SK-N-SH (cell line): ENCODE measurements at regions not wholly inside any gene's neighbourhood (a gene's known extent, or its start where the extent isn't known, plus 50 kb on each side); places are given as distances from the start of the nearest gene placed in this dataset.

ENCODE experiments used
- CTCF ChIA-PET: fragments of 300-600, 350-600 bp; formaldehyde crosslinking; extraction: SDS; loops from one replicate; lab custom pipeline; 2021; lab: Yijun Ruan, JAX
- POLR2A ChIA-PET: fragments of 350-600 bp; sonication (Branson Sonifier 250); formaldehyde crosslinking; extraction: SDS; loops from one replicate; lab custom pipeline; 2020; ENCODE audit warnings: antibody characterized with exemption, inconsistent platforms; lab: Yijun Ruan, JAX
- DNase-seq: peaks from one replicate; pipeline ENCODE4 v3.0.0; 2012
- H2AFZ ChIP-seq: fragments of 200-600 bp; sonication (generic); 2 replicates; pipeline ENCODE4 v1.8.1; 2016; ENCODE audit warnings: antibody characterized with exemption, mild to moderate bottlenecking, low read depth
- H3F3A ChIP-seq: fragments of 200-600 bp; sonication (generic); replicated peaks from 2 replicates; pipeline ENCODE3; 2016; ENCODE audit warnings: antibody characterized with exemption, mild to moderate bottlenecking; ENCODE audit not compliant: insufficient read depth
- H3K27ac ChIP-seq, 2 experiments: fragments of 200-500 bp in 1 of 2; fragments of 200-600 bp in 1 of 2; sonication (Bioruptor generic) in 1 of 2; sonication (generic), shearing (Covaris generic) in 1 of 2; 2 replicates each; pipeline versions ENCODE4 v1.5.1 to v1.6.1; 2014 to 2016; ENCODE audit warnings: low read depth in 2 of 2, inconsistent platforms in 1 of 2, low read length in 1 of 2, mild to moderate bottlenecking in 1 of 2, mixed read lengths in 1 of 2
- H3K27me3 ChIP-seq: fragments of 200-600 bp; sonication (generic), shearing (Covaris generic); 2 replicates; pipeline ENCODE4 v1.6.1; 2016; ENCODE audit warnings: mixed run types; ENCODE audit not compliant: insufficient read depth
- H3K36me3 ChIP-seq, 2 experiments: fragments of 200-500 bp in 1 of 2; fragments of 200-600 bp in 1 of 2; sonication (Bioruptor generic) in 1 of 2; sonication (generic) in 1 of 2; replicated peaks in 1 of 2; 2 replicates each; pipeline versions ENCODE3 to v1.5.1; 2014 to 2016; ENCODE audit warnings: low read length in 1 of 2, mild to moderate bottlenecking in 1 of 2; ENCODE audit not compliant: insufficient read depth in 2 of 2, control insufficient read depth in 1 of 2
- H3K4me1 ChIP-seq, 2 experiments: fragments of 200-500 bp in 1 of 2; fragments of 200-600 bp in 1 of 2; sonication (Bioruptor generic) in 1 of 2; sonication (generic), shearing (Covaris generic) in 1 of 2; 2 replicates each; pipeline versions ENCODE4 v1.5.1 to v1.6.1; 2014 to 2016; ENCODE audit warnings: low read depth in 1 of 2, low read length in 1 of 2, mixed run types in 1 of 2; ENCODE audit not compliant: insufficient read depth in 2 of 2, control insufficient read depth in 1 of 2
- H3K4me2 ChIP-seq: fragments of 200-600 bp; sonication (generic), shearing (Covaris generic); 2 replicates; pipeline ENCODE4 v1.6.1; 2017; ENCODE audit warnings: mixed run types
- H3K4me3 ChIP-seq, 2 experiments: fragments of 200-500 bp in 1 of 2; fragments of 200-600 bp in 1 of 2; sonication (Bioruptor generic) in 1 of 2; sonication (generic), shearing (Covaris generic) in 1 of 2; 2 replicates each; pipeline versions ENCODE4 v1.5.1 to v1.8.1; 2014 to 2016; ENCODE audit warnings: low read depth in 2 of 2, inconsistent platforms in 1 of 2, low read length in 1 of 2, mild to moderate bottlenecking in 1 of 2, mixed read lengths in 1 of 2, moderate library complexity in 1 of 2
- H3K79me2 ChIP-seq: fragments of 200-600 bp; sonication (generic); 2 replicates; pipeline ENCODE4 v1.8.1; 2017; ENCODE audit warnings: mild to moderate bottlenecking; ENCODE audit not compliant: insufficient read depth
- H3K9ac ChIP-seq: fragments of 200-600 bp; sonication (generic); 2 replicates; pipeline ENCODE4 v1.6.1; 2017; ENCODE audit warnings: mixed run types
- H3K9me2 ChIP-seq: fragments of 200-600 bp; sonication (generic); 2 replicates; pipeline ENCODE4 v1.6.1; 2017; ENCODE audit warnings: mixed run types
- H3K9me3 ChIP-seq: fragments of 200-600 bp; sonication (generic); 2 replicates; pipeline ENCODE4 v1.6.1; 2017; ENCODE audit warnings: mixed run types, mild to moderate bottlenecking, moderate library complexity
- H4K20me1 ChIP-seq: fragments of 200-600 bp; sonication (generic); 2 replicates; pipeline ENCODE4 v1.6.1; 2017; ENCODE audit warnings: mild to moderate bottlenecking, mixed run types; ENCODE audit not compliant: insufficient read depth
- FOSL2 ChIP-seq: IDR thresholded peaks from 2 replicates; pipeline ENCODE4 v1.4.0; 2012; ENCODE audit warnings: low read depth, mild to moderate bottlenecking, moderate library complexity, borderline replicate concordance
- GATA2 ChIP-seq: sonication (generic); formaldehyde crosslinking; IDR thresholded peaks from 2 replicates; pipeline ENCODE4 v1.5.0; 2020; ENCODE audit warnings: mild to moderate bottlenecking, missing genetic modification reagents
- JUND ChIP-seq: IDR thresholded peaks from 2 replicates; pipeline ENCODE4 v1.4.0; 2012
- NRF1 ChIP-seq: IDR thresholded peaks from 2 replicates; pipeline ENCODE4 v1.6.1; 2012; ENCODE audit warnings: low read depth, mild to moderate bottlenecking, low read length
- RAD21 ChIP-seq: IDR thresholded peaks from 2 replicates; pipeline ENCODE4 v1.6.1; 2012; ENCODE audit warnings: mild to moderate bottlenecking, low read length
- REST ChIP-seq: IDR thresholded peaks from 2 replicates; pipeline ENCODE4 v1.6.1; 2012; ENCODE audit warnings: mild to moderate bottlenecking, low read depth, low read length, moderate library complexity
- RXRA ChIP-seq: IDR thresholded peaks from 2 replicates; pipeline ENCODE4 v1.4.0; 2012; ENCODE audit warnings: low read depth, mild to moderate bottlenecking, borderline replicate concordance
- TEAD4 ChIP-seq: IDR thresholded peaks from 2 replicates; pipeline ENCODE4 v1.4.0; 2012; ENCODE audit warnings: mild to moderate bottlenecking, borderline replicate concordance; ENCODE audit not compliant: insufficient read depth
- USF1 ChIP-seq: IDR thresholded peaks from 2 replicates; pipeline ENCODE4 v1.4.0; 2012; ENCODE audit warnings: low read depth, borderline replicate concordance
- USF2 ChIP-seq: fragments of 150-350 bp; IDR thresholded peaks from 2 replicates; pipeline ENCODE4 v1.6.1; 2017; ENCODE audit warnings: antibody characterized with exemption, low read length, low read depth, borderline replicate concordance
- WGBS: methylation state at CpG from one replicate; pipeline ENCODE4 v1.1.6; 2017; ENCODE audit warnings: low lambda C conversion rate; 5-methylcytosine and 5-hydroxymethylcytosine counted together

GRCh38 chr10:131580076-131580652 is 268.6 kb upstream of the TCERG1L start:
- CTCF ChIA-PET: interaction anchor here (1.8 kb wide), 1 partner anchor 126 kb away, joined by 7 read pairs; no protein-coding TSS in a partner anchor

More at GRCh38 chr10:131580076-131580652, 268.6 kb upstream of the TCERG1L start:
- POLR2A ChIA-PET: no interaction called here
- DNase-seq: no peak
- no peak overlapping the region for H3K4me3 ChIP-seq
- no peaks in the 10 kb centered on the region for H3F3A ChIP-seq
- H3K27me3 ChIP-seq: no peaks in the 10 kb centered on the region
- H3K36me3 ChIP-seq: no peaks in the 10 kb centered on the region
- H4K20me1 ChIP-seq: no peaks in the 10 kb centered on the region
- no peak overlapping the region for H3K4me2 ChIP-seq
- H3K4me1 ChIP-seq: no peaks in the 10 kb centered on the region
- WGBS: 41% methylated on average over 11 of the region's 11 CpGs
- H3K9me2 ChIP-seq: no peaks in the 10 kb centered on the region
- H3K9me3 ChIP-seq: no peaks in the 10 kb centered on the region
- no peak overlapping the region for H3K27ac ChIP-seq
- H2AFZ ChIP-seq: no peak overlapping the region
- TF ChIP-seq RAD21 (no peak), GATA2 (CRISPR knock-in tag) (no peak), FOSL2 (no peak), JUND (no peak), REST (no peak), USF1 (no peak), USF2 (no peak), RXRA (no peak), NRF1 (no peak), TEAD4 (no peak)
- H3K9ac ChIP-seq: no peak overlapping the region
- H3K79me2 ChIP-seq: no peaks in the 10 kb centered on the region
